DOHH2 (cell line): ENCODE measurements at regions not wholly inside any gene's neighbourhood (a gene's known extent, or its start where the extent isn't known, plus 50 kb on each side); places are given as distances from the start of the nearest gene placed in this dataset.

Source experiments
- EZH2phosphoT487 ChIP-seq: fragments of 200-600 bp; sonication (generic); IDR thresholded peaks from 2 replicates; pipeline ENCODE4 v1.6.1; 2017; ENCODE audit warnings: borderline replicate concordance, mild to moderate bottlenecking, antibody characterized with exemption, low read length, moderate library complexity, mixed read lengths
- TF ChIP-seq, protein P1 (sequence below): fragments of 200-600 bp; sonication (generic); IDR thresholded peaks from one replicate; pipeline ENCODE4 v1.5.1; 2014; ENCODE audit warnings: antibody characterized with exemption, mild to moderate bottlenecking, low read depth, low read length; ENCODE audit not compliant: poor library complexity, severe bottlenecking

DNA sequence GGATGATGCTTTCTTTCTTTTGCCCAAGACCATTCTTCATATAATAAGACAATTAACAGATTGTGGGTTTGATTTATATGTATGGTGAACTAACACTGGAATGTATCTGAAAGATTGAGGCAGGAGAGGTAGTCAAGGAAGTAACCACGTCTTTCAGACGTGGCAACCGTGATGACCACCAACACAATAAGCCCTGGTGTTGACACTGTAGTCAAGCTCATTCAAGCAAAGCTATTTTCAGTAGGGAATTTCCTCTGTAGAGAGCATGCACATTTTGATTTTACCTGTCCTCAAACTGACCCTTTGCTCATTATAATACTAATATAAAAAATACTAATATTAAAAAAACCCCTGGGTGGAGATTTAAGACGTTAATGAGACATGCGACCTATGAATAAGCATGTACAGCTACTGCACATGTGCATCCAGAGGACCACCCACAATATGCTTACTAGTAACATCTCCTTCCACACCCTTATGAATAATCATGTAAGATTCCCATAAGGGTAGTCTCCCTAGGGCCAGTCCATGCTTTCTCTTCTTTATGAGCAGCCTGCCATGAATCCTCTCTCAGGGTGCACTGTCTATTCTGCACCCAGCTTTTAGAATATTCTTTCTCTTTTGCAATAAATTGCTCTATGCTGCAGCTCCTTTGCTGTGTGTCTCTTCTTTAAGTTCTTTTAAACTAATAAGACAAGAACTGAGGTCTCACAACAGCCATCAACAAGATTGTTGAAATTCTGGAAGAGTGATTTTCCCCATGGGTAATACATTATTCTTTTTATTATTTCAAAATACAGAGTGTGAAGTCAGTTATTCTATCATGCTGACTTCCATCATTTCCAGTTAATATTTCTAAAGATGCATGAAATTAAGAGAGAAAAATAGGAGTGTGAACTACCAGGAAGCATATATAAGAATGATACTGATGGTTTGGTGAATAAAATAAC is 151.3 kb upstream of the NPVF start:
- TF ChIP-seq, protein P1, sequence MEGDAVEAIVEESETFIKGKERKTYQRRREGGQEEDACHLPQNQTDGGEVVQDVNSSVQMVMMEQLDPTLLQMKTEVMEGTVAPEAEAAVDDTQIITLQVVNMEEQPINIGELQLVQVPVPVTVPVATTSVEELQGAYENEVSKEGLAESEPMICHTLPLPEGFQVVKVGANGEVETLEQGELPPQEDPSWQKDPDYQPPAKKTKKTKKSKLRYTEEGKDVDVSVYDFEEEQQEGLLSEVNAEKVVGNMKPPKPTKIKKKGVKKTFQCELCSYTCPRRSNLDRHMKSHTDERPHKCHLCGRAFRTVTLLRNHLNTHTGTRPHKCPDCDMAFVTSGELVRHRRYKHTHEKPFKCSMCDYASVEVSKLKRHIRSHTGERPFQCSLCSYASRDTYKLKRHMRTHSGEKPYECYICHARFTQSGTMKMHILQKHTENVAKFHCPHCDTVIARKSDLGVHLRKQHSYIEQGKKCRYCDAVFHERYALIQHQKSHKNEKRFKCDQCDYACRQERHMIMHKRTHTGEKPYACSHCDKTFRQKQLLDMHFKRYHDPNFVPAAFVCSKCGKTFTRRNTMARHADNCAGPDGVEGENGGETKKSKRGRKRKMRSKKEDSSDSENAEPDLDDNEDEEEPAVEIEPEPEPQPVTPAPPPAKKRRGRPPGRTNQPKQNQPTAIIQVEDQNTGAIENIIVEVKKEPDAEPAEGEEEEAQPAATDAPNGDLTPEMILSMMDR = no peak
- no peak for TF ChIP-seq EZH2phosphoT487
